ENCODE measurements at regions not wholly inside any gene's neighbourhood (a gene's known extent, or its start where the extent isn't known, plus 50 kb on each side); places are given as distances from the start of the nearest gene placed in this dataset.

DNA sequence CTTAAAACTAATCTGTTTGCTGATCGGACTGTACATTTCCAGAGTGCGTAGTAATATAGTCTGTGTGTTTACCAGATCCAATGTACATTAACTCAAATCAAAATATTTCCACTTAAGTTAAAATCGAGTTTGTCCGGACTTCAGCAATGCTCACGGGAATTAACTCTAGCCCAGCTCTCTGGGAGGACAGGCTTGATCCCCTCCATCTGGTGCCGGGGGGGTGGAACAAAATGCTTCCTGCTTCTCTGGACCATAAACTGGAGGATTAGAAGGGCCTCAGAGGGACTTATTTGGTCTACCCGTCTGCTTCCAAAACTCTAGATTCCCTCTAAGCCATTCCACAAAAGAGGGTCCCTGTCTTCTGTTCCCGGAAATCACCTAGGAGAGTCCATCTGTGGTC, 511.2 kb downstream of the BUD13 start:
- intact Hi-C loops (cut with DNase I) = no loop called here
- Histone ChIP-seq H3K36me3 (no peaks in the 10 kb centered on the region), H3K4me1 (replicated peaks) (no peaks in the 10 kb centered on the region), H3K9me3 (no peaks in the 10 kb centered on the region), H3K27ac (no peak overlapping the region), H3K4me3 (no peak overlapping the region), H3K27me3 (replicated peaks; ENCODE audit: insufficient read depth) (no peaks in the 10 kb centered on the region)
- TF ChIP-seq POLR2AphosphoS5 (IDR thresholded peaks at IDR 0.05) (no peak), POLR2A (IDR thresholded peaks at IDR 0.05) (no peak), CTCF (IDR thresholded peaks at IDR 0.05) (no peak)
- no peak for DNase-seq (ENCODE audit: low spot score)
- 56% methylated on average over 8 of the region's 8 CpGs for WGBS

- TF ChIP-seq CTCF (IDR thresholded peaks at IDR 0.05) (no peak), POLR2A (IDR thresholded peaks at IDR 0.05) (no peak), POLR2AphosphoS5 (IDR thresholded peaks at IDR 0.05) (no peak)
- no peaks in the 10 kb centered on the region for H3K4me1 ChIP-seq (replicated peaks)
- DNase-seq (ENCODE audit: low spot score) = no peak
- no peaks in the 10 kb centered on the region for H3K36me3 ChIP-seq
- WGBS = 81% methylated on average over 3 of the region's 3 CpGs
- intact Hi-C loops (cut with DNase I) = no loop called here
- no peak overlapping the region for H3K27ac ChIP-seq
- no peak overlapping the region for H3K4me3 ChIP-seq
- no peaks in the 10 kb centered on the region for H3K9me3 ChIP-seq
- H3K27me3 ChIP-seq (replicated peaks; ENCODE audit: insufficient read depth) = no peaks in the 10 kb centered on the region
Measured at GRCh38 chr11:116258821-116259220, 514.0 kb downstream of the BUD13 start.

- TF ChIP-seq POLR2AphosphoS5 (IDR thresholded peaks at IDR 0.05) = no peak
- TF ChIP-seq CTCF (IDR thresholded peaks at IDR 0.05) = no peak
- no peak for TF ChIP-seq POLR2A (IDR thresholded peaks at IDR 0.05)
- Histone ChIP-seq H3K27me3 (replicated peaks; ENCODE audit: insufficient read depth) (no peaks in the 10 kb centered on the region), H3K4me1 (replicated peaks) (no peaks in the 10 kb centered on the region), H3K36me3 (no peaks in the 10 kb centered on the region), H3K9me3 (no peaks in the 10 kb centered on the region), H3K4me3 (no peak overlapping the region), H3K27ac (no peak overlapping the region)
- no peak for DNase-seq (ENCODE audit: low spot score)
- 70% methylated on average over 4 of the region's 4 CpGs for WGBS
- intact Hi-C loops (cut with DNase I) = no loop called here
Measured at GRCh38 chr11:116257883-116258282, 514.9 kb downstream of the BUD13 start.

GRCh38 chr11:116257092-116257491, 515.7 kb downstream of the BUD13 start:
- TF ChIP-seq POLR2A (IDR thresholded peaks at IDR 0.05) = no peak
- no peak for TF ChIP-seq POLR2AphosphoS5 (IDR thresholded peaks at IDR 0.05)
- no peak for TF ChIP-seq CTCF (IDR thresholded peaks at IDR 0.05)
- H3K9me3 ChIP-seq = no peaks in the 10 kb centered on the region
- intact Hi-C loops (cut with DNase I) = no loop called here
- H3K27ac ChIP-seq = no peak overlapping the region
- H3K27me3 ChIP-seq (replicated peaks; ENCODE audit: insufficient read depth) = no peaks in the 10 kb centered on the region
- no peak overlapping the region for H3K4me3 ChIP-seq
- WGBS = 20% methylated on average over 1 of the region's 1 CpG
- DNase-seq (ENCODE audit: low spot score) = no peak
- H3K36me3 ChIP-seq = no peaks in the 10 kb centered on the region
- H3K4me1 ChIP-seq (replicated peaks) = no peaks in the 10 kb centered on the region

DNA sequence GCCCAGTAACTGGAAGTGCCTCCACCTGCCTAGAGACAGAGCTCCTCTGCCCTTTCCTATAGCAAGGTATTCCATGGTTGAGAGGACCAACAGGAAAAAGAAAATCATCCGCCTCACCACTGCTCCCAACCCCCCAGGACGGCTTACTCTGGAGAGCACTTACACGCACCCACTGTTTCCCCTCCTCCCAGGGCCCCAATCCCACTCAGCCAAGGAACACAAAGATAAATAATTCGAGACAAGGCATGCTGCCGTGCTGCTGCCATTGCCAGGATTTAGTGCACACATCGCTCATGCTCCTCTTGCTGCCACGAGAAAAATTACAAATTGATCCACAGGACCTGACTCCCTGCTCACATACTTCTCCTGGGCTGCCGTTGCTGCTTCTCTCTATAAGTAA, 516.6 kb downstream of the BUD13 start:
- Histone ChIP-seq H3K4me3 (no peak overlapping the region), H3K27ac (no peak overlapping the region), H3K27me3 (replicated peaks; ENCODE audit: insufficient read depth) (no peaks in the 10 kb centered on the region), H3K4me1 (replicated peaks) (no peaks in the 10 kb centered on the region), H3K36me3 (no peaks in the 10 kb centered on the region), H3K9me3 (no peaks in the 10 kb centered on the region)
- intact Hi-C loops (cut with DNase I) = no loop called here
- WGBS = 35% methylated on average over 8 of the region's 8 CpGs
- TF ChIP-seq POLR2AphosphoS5 (IDR thresholded peaks at IDR 0.05) (no peak), POLR2A (IDR thresholded peaks at IDR 0.05) (no peak), CTCF (IDR thresholded peaks at IDR 0.05) (no peak)
- no peak for DNase-seq (ENCODE audit: low spot score)

Data from prostate gland (tissue), 2 donors.